Peyer's patch (tissue), 4 donors: ENCODE measurements at regions not wholly inside any gene's neighbourhood (a gene's known extent, or its start where the extent isn't known, plus 50 kb on each side); places are given as distances from the start of the nearest gene placed in this dataset.

Experiments used
- POLR2A ChIP-seq, 2 donors: fragments of 450-650 bp; IDR thresholded peaks; one replicate each; pipeline ENCODE4 v1.5.1; 2017; ENCODE audit warnings: antibody characterized with exemption in 2 of 2, mild to moderate bottlenecking in 2 of 2, moderate library complexity in 2 of 2
- TF ChIP-seq, protein P1 (sequence below), 6 experiments: fragments of 450-650 bp in 4 of 6; fragments of 200-600 bp in 2 of 6; sonication (generic) in 1 of 6; IDR thresholded peaks; one replicate each; pipeline ENCODE4 v1.5.1; 2017 to 2019; ENCODE audit warnings: antibody characterized with exemption in 6 of 6, mild to moderate bottlenecking in 3 of 6, moderate library complexity in 1 of 6

DNA sequence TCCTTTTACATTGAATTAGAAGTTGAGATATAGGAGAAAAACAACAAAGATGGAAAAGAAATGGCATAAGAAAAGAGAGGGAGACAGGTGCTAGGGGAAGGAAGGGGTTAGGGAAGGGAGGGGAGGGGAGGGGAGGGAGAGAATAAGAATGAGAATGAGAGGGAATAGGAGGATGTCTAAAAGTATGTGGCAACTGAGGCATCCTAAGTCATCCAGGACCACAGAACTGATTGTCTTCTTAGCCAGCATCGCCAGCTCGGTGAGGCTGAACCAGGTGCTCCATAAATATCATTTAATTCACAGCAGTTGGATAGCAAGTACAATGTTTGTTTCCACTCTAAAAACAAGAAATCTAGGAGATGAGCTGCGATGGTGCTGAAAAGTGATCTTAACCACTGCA, 393.5 kb downstream of the TMEM182 start:
- no peak for TF ChIP-seq POLR2A (IDR thresholded peaks at IDR 0.05)
- TF ChIP-seq, protein P1, sequence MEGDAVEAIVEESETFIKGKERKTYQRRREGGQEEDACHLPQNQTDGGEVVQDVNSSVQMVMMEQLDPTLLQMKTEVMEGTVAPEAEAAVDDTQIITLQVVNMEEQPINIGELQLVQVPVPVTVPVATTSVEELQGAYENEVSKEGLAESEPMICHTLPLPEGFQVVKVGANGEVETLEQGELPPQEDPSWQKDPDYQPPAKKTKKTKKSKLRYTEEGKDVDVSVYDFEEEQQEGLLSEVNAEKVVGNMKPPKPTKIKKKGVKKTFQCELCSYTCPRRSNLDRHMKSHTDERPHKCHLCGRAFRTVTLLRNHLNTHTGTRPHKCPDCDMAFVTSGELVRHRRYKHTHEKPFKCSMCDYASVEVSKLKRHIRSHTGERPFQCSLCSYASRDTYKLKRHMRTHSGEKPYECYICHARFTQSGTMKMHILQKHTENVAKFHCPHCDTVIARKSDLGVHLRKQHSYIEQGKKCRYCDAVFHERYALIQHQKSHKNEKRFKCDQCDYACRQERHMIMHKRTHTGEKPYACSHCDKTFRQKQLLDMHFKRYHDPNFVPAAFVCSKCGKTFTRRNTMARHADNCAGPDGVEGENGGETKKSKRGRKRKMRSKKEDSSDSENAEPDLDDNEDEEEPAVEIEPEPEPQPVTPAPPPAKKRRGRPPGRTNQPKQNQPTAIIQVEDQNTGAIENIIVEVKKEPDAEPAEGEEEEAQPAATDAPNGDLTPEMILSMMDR (IDR thresholded peaks at IDR 0.05) = no peak
